Prostate gland (tissue), 2 donors: ENCODE measurements at regions not wholly inside any gene's neighbourhood (a gene's known extent, or its start where the extent isn't known, plus 50 kb on each side); places are given as distances from the start of the nearest gene placed in this dataset.

ENCODE experiments used
- DNase-seq: peaks from one replicate; pipeline ENCODE4 v3.0.0-alpha.2; 2019; ENCODE audit warnings: low spot score
- H3K27ac ChIP-seq, 2 donors: fragments of 200-600 bp; sonication (generic); 2 replicates each; pipeline ENCODE4 v1.5.1; 2017 to 2019
- H3K27me3 ChIP-seq: fragments of 200-600 bp; sonication (generic); replicated peaks from 2 replicates; pipeline ENCODE4 v1.5.1; 2019; ENCODE audit not compliant: insufficient read depth
- H3K36me3 ChIP-seq, 2 donors: fragments of 200-600 bp; sonication (generic); 1 replicate in 1 of 2; 2 replicates in 1 of 2; pipeline versions ENCODE4 v1.5.1 to v1.8.1; 2017 to 2019
- H3K4me1 ChIP-seq: fragments of 200-600 bp; sonication (generic); replicated peaks from 2 replicates; pipeline ENCODE4 v1.5.1; 2019
- H3K4me3 ChIP-seq, 2 donors: fragments of 200-600 bp; sonication (generic); 2 replicates each; pipeline ENCODE4 v1.5.1; 2017 to 2019
- H3K9me3 ChIP-seq: fragments of 200-600 bp; sonication (generic); 2 replicates; pipeline ENCODE4 v1.5.1; 2017
- POLR2A ChIP-seq: fragments of 450-650 bp; IDR thresholded peaks from one replicate; pipeline ENCODE4 v1.6.1; 2016; ENCODE audit warnings: antibody characterized with exemption, mild to moderate bottlenecking
- POLR2AphosphoS5 ChIP-seq: sonication (generic); formaldehyde crosslinking; IDR thresholded peaks from one replicate; pipeline ENCODE4 v1.6.1; 2017; ENCODE audit warnings: antibody characterized with exemption
- WGBS: methylation state at CpG from one replicate; pipeline ENCODE4 v1.1.5; 2018; 5-methylcytosine and 5-hydroxymethylcytosine counted together
- intact Hi-C: fragments of 100-400 bp; cut with DNase I; formaldehyde crosslinking; loops from one replicate; pipeline ENCODE4 v1.14.2; 2022
- TF ChIP-seq, protein P1 (sequence below), 4 experiments: fragments of 200-600 bp in 2 of 4; fragments of 450-650 bp in 2 of 4; sonication (generic) in 2 of 4; IDR thresholded peaks; 1 replicate in 3 of 4; 2 replicates in 1 of 4; pipeline ENCODE4 v1.5.1; 2016 to 2019; ENCODE audit warnings: antibody characterized with exemption in 4 of 4, mild to moderate bottlenecking in 2 of 4, moderate library complexity in 2 of 4

- intact Hi-C loops: no loop called here
- 88% methylated on average over 16 of the region's 16 CpGs for WGBS
- Histone ChIP-seq H3K9me3 (no peaks in the 10 kb centered on the region), H3K4me1 (no peaks in the 10 kb centered on the region), H3K4me3 (no peak overlapping the region), H3K36me3 (no peaks in the 10 kb centered on the region), H3K27me3 (no peaks in the 10 kb centered on the region), H3K27ac (no peak overlapping the region)
- TF ChIP-seq, protein P1, sequence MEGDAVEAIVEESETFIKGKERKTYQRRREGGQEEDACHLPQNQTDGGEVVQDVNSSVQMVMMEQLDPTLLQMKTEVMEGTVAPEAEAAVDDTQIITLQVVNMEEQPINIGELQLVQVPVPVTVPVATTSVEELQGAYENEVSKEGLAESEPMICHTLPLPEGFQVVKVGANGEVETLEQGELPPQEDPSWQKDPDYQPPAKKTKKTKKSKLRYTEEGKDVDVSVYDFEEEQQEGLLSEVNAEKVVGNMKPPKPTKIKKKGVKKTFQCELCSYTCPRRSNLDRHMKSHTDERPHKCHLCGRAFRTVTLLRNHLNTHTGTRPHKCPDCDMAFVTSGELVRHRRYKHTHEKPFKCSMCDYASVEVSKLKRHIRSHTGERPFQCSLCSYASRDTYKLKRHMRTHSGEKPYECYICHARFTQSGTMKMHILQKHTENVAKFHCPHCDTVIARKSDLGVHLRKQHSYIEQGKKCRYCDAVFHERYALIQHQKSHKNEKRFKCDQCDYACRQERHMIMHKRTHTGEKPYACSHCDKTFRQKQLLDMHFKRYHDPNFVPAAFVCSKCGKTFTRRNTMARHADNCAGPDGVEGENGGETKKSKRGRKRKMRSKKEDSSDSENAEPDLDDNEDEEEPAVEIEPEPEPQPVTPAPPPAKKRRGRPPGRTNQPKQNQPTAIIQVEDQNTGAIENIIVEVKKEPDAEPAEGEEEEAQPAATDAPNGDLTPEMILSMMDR (IDR thresholded peaks at IDR 0.05): no peak
- TF ChIP-seq POLR2AphosphoS5 (no peak), POLR2A (no peak)
- no peak for DNase-seq
Observed at GRCh38 chr22:48434156-48434867, 1393.4 kb downstream of the BRD1 start.

- TF ChIP-seq, protein P1 (IDR thresholded peaks at IDR 0.05): no peak
- TF ChIP-seq POLR2AphosphoS5: no peak
- TF ChIP-seq POLR2A: no peak
- no peaks in the 10 kb centered on the region for H3K36me3 ChIP-seq
- H3K27me3 ChIP-seq: no peaks in the 10 kb centered on the region
- no peaks in the 10 kb centered on the region for H3K9me3 ChIP-seq
- no peaks in the 10 kb centered on the region for H3K4me1 ChIP-seq
- intact Hi-C loops: no loop called here
- no peak overlapping the region for H3K4me3 ChIP-seq
- WGBS: 85% methylated on average over 11 of the region's 11 CpGs
- H3K27ac ChIP-seq: no peak overlapping the region
- no peak for DNase-seq
Observed at GRCh38 chr22:48433647-48434046, 1394.0 kb downstream of the BRD1 start.

GRCh38 chr22:48432781-48433518, 1394.7 kb downstream of the BRD1 start:
- DNase-seq: no peak
- H3K27ac ChIP-seq: no peak overlapping the region
- no peak overlapping the region for H3K4me3 ChIP-seq
- 88% methylated on average over 15 of the region's 15 CpGs for WGBS
- intact Hi-C loops: no loop called here
- H3K9me3 ChIP-seq: no peaks in the 10 kb centered on the region
- H3K36me3 ChIP-seq: no peaks in the 10 kb centered on the region
- H3K27me3 ChIP-seq: no peaks in the 10 kb centered on the region
- TF ChIP-seq POLR2AphosphoS5: no peak
- TF ChIP-seq, protein P1 (IDR thresholded peaks at IDR 0.05): no peak
- no peak for TF ChIP-seq POLR2A
- no peaks in the 10 kb centered on the region for H3K4me1 ChIP-seq

DNA sequence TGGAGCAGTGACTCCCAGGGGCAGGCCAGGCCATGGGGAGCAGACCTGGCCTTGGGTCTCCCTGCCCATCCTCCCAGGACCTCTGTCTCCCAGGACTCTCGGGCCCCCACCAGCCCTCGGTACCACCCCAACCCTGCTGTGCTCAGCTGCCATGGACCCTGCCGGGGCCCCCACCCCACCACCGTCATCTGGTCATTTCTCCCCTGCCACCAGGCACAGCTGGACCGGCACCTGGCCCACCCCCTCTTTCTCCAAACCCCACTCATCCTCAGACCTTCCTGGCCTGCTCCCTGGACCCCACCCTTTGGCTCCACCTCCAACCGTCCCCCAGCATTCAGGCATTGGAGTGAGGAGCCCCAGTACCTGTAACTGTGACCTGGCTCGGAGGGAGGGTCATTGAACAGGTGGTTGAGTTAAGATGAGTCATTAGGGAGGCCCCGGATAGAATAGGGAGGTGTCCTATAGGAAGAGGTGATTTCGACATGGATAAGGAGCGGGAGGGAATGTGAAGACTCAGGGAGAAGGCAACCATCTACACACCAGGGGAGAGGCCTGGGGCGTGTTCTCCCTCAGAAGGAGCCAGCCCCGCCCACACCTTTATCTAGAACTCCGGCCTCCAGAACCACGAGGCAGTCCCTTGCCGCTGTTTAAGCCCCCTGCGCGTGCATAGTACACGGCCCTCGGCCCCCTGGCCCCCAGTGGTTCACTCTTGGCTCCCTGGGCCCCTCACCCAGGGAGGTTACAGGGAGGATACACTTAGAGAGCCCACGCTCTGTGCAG, 1395.9 kb downstream of the BRD1 start:
- H3K27ac ChIP-seq: no peak overlapping the region
- H3K36me3 ChIP-seq: no peaks in the 10 kb centered on the region
- intact Hi-C loops: no loop called here
- DNase-seq: no peak
- WGBS: 83% methylated on average over 19 of the region's 20 CpGs
- no peaks in the 10 kb centered on the region for H3K4me1 ChIP-seq
- no peaks in the 10 kb centered on the region for H3K9me3 ChIP-seq
- H3K4me3 ChIP-seq: no peak overlapping the region
- H3K27me3 ChIP-seq: no peaks in the 10 kb centered on the region
- TF ChIP-seq POLR2AphosphoS5 (no peak), POLR2A (no peak)
- TF ChIP-seq, protein P1 (IDR thresholded peaks at IDR 0.05): no peak
